ENCODE measurements at regions not wholly inside any gene's neighbourhood (a gene's known extent, or its start where the extent isn't known, plus 50 kb on each side); places are given as distances from the start of the nearest gene placed in this dataset.

- Histone ChIP-seq H3K27ac (ENCODE audit: low read length) (no peak overlapping the region), H3K36me3 (ENCODE audit: control insufficient read depth, insufficient read depth, low read length) (no peaks in the 10 kb centered on the region), H3K27me3 (ENCODE audit: control insufficient read depth, insufficient read depth, low read length) (no peaks in the 10 kb centered on the region), H3K4me1 (ENCODE audit: control insufficient read depth, insufficient read depth, low read length) (no peaks in the 10 kb centered on the region), H3K9me3 (ENCODE audit: control insufficient read depth, insufficient read depth, low read depth, low read length) (no peaks in the 10 kb centered on the region), H3K4me3 (ENCODE audit: low read depth in 2 of 2, low read length in 2 of 2) (no peak overlapping the region)
- DNase-seq (ENCODE audit: low read depth, low spot score): no peak
- intact Hi-C loops (cut with micrococcal nuclease; ENCODE audit: unreplicated experiment) (no loop called here), in situ Hi-C loops (cut with HindIII; ENCODE audit: low pct_unique_long_range_greater_than_20kb, low sequenced_read_pairs) (no loop called here)
- ATAC-seq: no peak
- no TSS peak for BruUV-seq (replicated peaks)
- TF ChIP-seq REST (IDR thresholded peaks at IDR 0.05; ENCODE audit: insufficient read depth in 1 of 2, low read depth in 2 of 2, low read length in 1 of 2): no peak
- no peak for TF ChIP-seq CTCF (IDR thresholded peaks at IDR 0.05)
- TF ChIP-seq SIN3A (IDR thresholded peaks at IDR 0.05; ENCODE audit: borderline replicate concordance, insufficient read depth, low read depth, low read length): no peak
- no peak for TF ChIP-seq TCF7L2 (IDR thresholded peaks at IDR 0.05; ENCODE audit: low read depth, low read length)
- TF ChIP-seq POLR2AphosphoS5 (IDR thresholded peaks at IDR 0.05; ENCODE audit: low read depth, low read length): no peak
- ChIA-PET POLR2A (no interaction called here), CTCF (no interaction called here)
Observed at GRCh38 chr14:84891404-84891803, 638.5 kb upstream of the FLRT2 start.

- intact Hi-C loops (cut with micrococcal nuclease; ENCODE audit: unreplicated experiment) (no loop called here), in situ Hi-C loops (cut with HindIII; ENCODE audit: low pct_unique_long_range_greater_than_20kb, low sequenced_read_pairs) (no loop called here)
- TF ChIP-seq SIN3A (IDR thresholded peaks at IDR 0.05; ENCODE audit: borderline replicate concordance, insufficient read depth, low read depth, low read length): no peak
- TF ChIP-seq POLR2AphosphoS5 (IDR thresholded peaks at IDR 0.05; ENCODE audit: low read depth, low read length): no peak
- no peak for TF ChIP-seq TCF7L2 (IDR thresholded peaks at IDR 0.05; ENCODE audit: low read depth, low read length)
- no peak for TF ChIP-seq REST (IDR thresholded peaks at IDR 0.05; ENCODE audit: insufficient read depth in 1 of 2, low read depth in 2 of 2, low read length in 1 of 2)
- TF ChIP-seq CTCF (IDR thresholded peaks at IDR 0.05): no peak
- no TSS peak for BruUV-seq (replicated peaks)
- Histone ChIP-seq H3K4me3 (ENCODE audit: low read depth in 2 of 2, low read length in 2 of 2) (no peak overlapping the region), H3K9me3 (ENCODE audit: control insufficient read depth, insufficient read depth, low read depth, low read length) (no peaks in the 10 kb centered on the region), H3K27me3 (ENCODE audit: control insufficient read depth, insufficient read depth, low read length) (no peaks in the 10 kb centered on the region), H3K4me1 (ENCODE audit: control insufficient read depth, insufficient read depth, low read length) (no peaks in the 10 kb centered on the region), H3K36me3 (ENCODE audit: control insufficient read depth, insufficient read depth, low read length) (no peaks in the 10 kb centered on the region), H3K27ac (ENCODE audit: low read length) (no peak overlapping the region)
- POLR2A ChIA-PET: no interaction called here
- CTCF ChIA-PET: no interaction called here
- DNase-seq (ENCODE audit: low read depth, low spot score): no peak
- ATAC-seq: no peak
Observed at GRCh38 chr14:84894254-84894653, 635.7 kb upstream of the FLRT2 start.
